ENCODE measurements at regions not wholly inside any gene's neighbourhood (a gene's known extent, or its start where the extent isn't known, plus 50 kb on each side); places are given as distances from the start of the nearest gene placed in this dataset.

- TF ChIP-seq CTCF (IDR thresholded peaks at IDR 0.05) = no peak
- TF ChIP-seq POLR2A (IDR thresholded peaks at IDR 0.05) = no peak
Measured at GRCh38 chr2:224310943-224311625, 90.8 kb downstream of the FAM124B start.

Measured in right lobe of liver (tissue), 4 donors.